ENCODE measurements at regions not wholly inside any gene's neighbourhood (a gene's known extent, or its start where the extent isn't known, plus 50 kb on each side); places are given as distances from the start of the nearest gene placed in this dataset.

- peak in 1 of 2 donors; percentile 30 for DNase-seq
- H3K9me3 ChIP-seq: no peaks in the 10 kb centered on the region
- H3K4me1 ChIP-seq: no peaks in the 10 kb centered on the region
- H3K36me3 ChIP-seq: no peaks in the 10 kb centered on the region
- TF ChIP-seq CTCF (IDR thresholded peaks at IDR 0.05): no peak
- TF ChIP-seq POLR2A (IDR thresholded peaks at IDR 0.05): no peak
- H3K27me3 ChIP-seq: no peaks in the 10 kb centered on the region
- H3K27ac ChIP-seq: no peak overlapping the region
- intact Hi-C loops (cut with DNase I; ENCODE audit: low total_unique reads): no loop called here
- no peak overlapping the region for H3K4me3 ChIP-seq
These were observed 290.8 kb downstream of the SLC4A3 start for GRCh38 chr2:219918254-219918653.

GRCh38 chr2:219918944-219919343 is 291.5 kb downstream of the SLC4A3 start:
- Histone ChIP-seq H3K27me3 (no peaks in the 10 kb centered on the region), H3K27ac (no peak overlapping the region), H3K4me1 (no peaks in the 10 kb centered on the region), H3K36me3 (no peaks in the 10 kb centered on the region), H3K4me3 (no peak overlapping the region), H3K9me3 (no peaks in the 10 kb centered on the region)
- DNase-seq: no peak
- intact Hi-C loops (cut with DNase I; ENCODE audit: low total_unique reads): no loop called here
- no peak for TF ChIP-seq CTCF (IDR thresholded peaks at IDR 0.05)
- no peak for TF ChIP-seq POLR2A (IDR thresholded peaks at IDR 0.05)

- no peak overlapping the region for H3K27ac ChIP-seq
- H3K27me3 ChIP-seq: no peaks in the 10 kb centered on the region
- no peak for DNase-seq
- no peaks in the 10 kb centered on the region for H3K36me3 ChIP-seq
- no peak for TF ChIP-seq CTCF (IDR thresholded peaks at IDR 0.05)
- no peak for TF ChIP-seq POLR2A (IDR thresholded peaks at IDR 0.05)
- H3K9me3 ChIP-seq: no peaks in the 10 kb centered on the region
- intact Hi-C loops (cut with DNase I; ENCODE audit: low total_unique reads): no loop called here
- no peak overlapping the region for H3K4me3 ChIP-seq
- no peaks in the 10 kb centered on the region for H3K4me1 ChIP-seq
These were observed 292.1 kb downstream of the SLC4A3 start for GRCh38 chr2:219919506-219919905.

- H3K4me1 ChIP-seq: no peaks in the 10 kb centered on the region
- no peaks in the 10 kb centered on the region for H3K36me3 ChIP-seq
- DNase-seq: no peak
- intact Hi-C loops (cut with DNase I; ENCODE audit: low total_unique reads): no loop called here
- TF ChIP-seq POLR2A (IDR thresholded peaks at IDR 0.05) (no peak), CTCF (IDR thresholded peaks at IDR 0.05) (no peak)
- H3K4me3 ChIP-seq: no peak overlapping the region
- no peaks in the 10 kb centered on the region for H3K27me3 ChIP-seq
- H3K9me3 ChIP-seq: no peaks in the 10 kb centered on the region
- no peak overlapping the region for H3K27ac ChIP-seq
These were observed 302.4 kb downstream of the SLC4A3 start for GRCh38 chr2:219929835-219930234.

- Histone ChIP-seq H3K4me3 (no peak overlapping the region), H3K4me1 (no peaks in the 10 kb centered on the region), H3K36me3 (no peaks in the 10 kb centered on the region), H3K27ac (no peak overlapping the region), H3K27me3 (no peaks in the 10 kb centered on the region), H3K9me3 (no peaks in the 10 kb centered on the region)
- TF ChIP-seq CTCF (IDR thresholded peaks at IDR 0.05) (no peak), POLR2A (IDR thresholded peaks at IDR 0.05) (no peak)
- DNase-seq: no peak
- intact Hi-C loops (cut with DNase I; ENCODE audit: low total_unique reads): no loop called here
These were observed 312.2 kb downstream of the SLC4A3 start for GRCh38 chr2:219939647-219940046.
